Stomach (tissue), 8 donors: ENCODE measurements at regions not wholly inside any gene's neighbourhood (a gene's known extent, or its start where the extent isn't known, plus 50 kb on each side); places are given as distances from the start of the nearest gene placed in this dataset.

Experiments used
- DNase-seq, 2 donors: peaks; one replicate each; pipeline versions ENCODE4 v3.0.0 to v3.0.0-alpha.2; 2013 to 2019
- H3K27ac ChIP-seq, 5 donors: fragments of 200-600 bp in 4 of 5; sonication (generic) in 4 of 5; one replicate each; pipeline ENCODE4 v1.5.1; 2013 to 2019; ENCODE audit warnings: mild to moderate bottlenecking in 1 of 5, moderate library complexity in 1 of 5
- H3K27me3 ChIP-seq, 3 donors: fragments of 200-600 bp; sonication (generic); one replicate each; pipeline ENCODE4 v1.5.1; 2017 to 2019; ENCODE audit warnings: mixed run types in 1 of 3
- H3K36me3 ChIP-seq, 4 donors: fragments of 200-600 bp; sonication (generic); 1 replicate in 3 of 4; 2 replicates in 1 of 4; pipeline ENCODE4 v1.5.1; 2016 to 2019
- H3K4me1 ChIP-seq, 4 donors: fragments of 200-600 bp; sonication (generic); one replicate each; pipeline ENCODE4 v1.5.1; 2016 to 2019
- H3K4me3 ChIP-seq, 4 donors: fragments of 200-600 bp; sonication (generic) in 3 of 4; one replicate each; pipeline ENCODE4 v1.5.1; 2016 to 2019; ENCODE audit warnings: mild to moderate bottlenecking in 1 of 4
- H3K9me3 ChIP-seq, 4 donors: fragments of 200-600 bp; sonication (generic); one replicate each; pipeline ENCODE4 v1.5.1; 2016 to 2019
- CTCF ChIP-seq, 7 experiments: fragments of 450-650 bp in 4 of 7; fragments of 200-600 bp in 3 of 7; sonication (generic) in 3 of 7; IDR thresholded peaks; one replicate each; pipeline ENCODE4 v1.5.1; 2016 to 2019; ENCODE audit warnings: antibody characterized with exemption in 7 of 7, control low read depth in 2 of 7, mild to moderate bottlenecking in 1 of 7
- EP300 ChIP-seq: sonication (generic); formaldehyde crosslinking; IDR thresholded peaks from one replicate; pipeline ENCODE4 v1.6.1; 2017; ENCODE audit warnings: antibody characterized with exemption
- POLR2A ChIP-seq, 4 donors: fragments of 450-650 bp; IDR thresholded peaks; one replicate each; pipeline ENCODE4 v1.6.1; 2016; ENCODE audit warnings: antibody characterized with exemption in 4 of 4, control low read depth in 2 of 4, mild to moderate bottlenecking in 1 of 4, moderate library complexity in 1 of 4
- POLR2AphosphoS5 ChIP-seq, 3 donors: sonication (generic); formaldehyde crosslinking; IDR thresholded peaks; one replicate each; pipeline ENCODE4 v1.6.1; 2016; ENCODE audit warnings: antibody characterized with exemption in 3 of 3
- WGBS, 5 donors: extraction: QIAGEN DNeasy Blood & Tissue Kit in 3 of 5; methylation state at CpG; one replicate each; pipeline versions ENCODE4 v1.1.5 to v1.1.7; 2013 to 2018; 5-methylcytosine and 5-hydroxymethylcytosine counted together
- intact Hi-C: fragments of 100-400 bp; cut with DNase I; formaldehyde crosslinking; loops from one replicate; pipeline ENCODE4 v1.15.1; 2023; ENCODE audit warnings: low total_unique reads
- donor health status: healthy with polysubstance abuse.
- donor health status: Bipolar disorder and iron deficiency.
- donor health status: healthy.

GRCh38 chr6:139824864-139825263, 450.4 kb upstream of the CITED2 start:
- Histone ChIP-seq H3K9me3 (no peaks in the 10 kb centered on the region), H3K27ac (no peak overlapping the region), H3K4me1 (no peaks in the 10 kb centered on the region), H3K4me3 (no peak overlapping the region), H3K36me3 (no peaks in the 10 kb centered on the region), H3K27me3 (no peaks in the 10 kb centered on the region)
- WGBS, 5 donors = 81 to 96% (median 96%) methylated on average over 2 of the region's 2 CpGs
- TF ChIP-seq POLR2AphosphoS5 (IDR thresholded peaks at IDR 0.05) (no peak), CTCF (IDR thresholded peaks at IDR 0.05) (no peak), EP300 (no peak), POLR2A (IDR thresholded peaks at IDR 0.05) (no peak)
- DNase-seq = no peak
- intact Hi-C loops = no loop called here

- no peaks in the 10 kb centered on the region for H3K9me3 ChIP-seq
- no peaks in the 10 kb centered on the region for H3K27me3 ChIP-seq
- no peaks in the 10 kb centered on the region for H3K4me1 ChIP-seq
- intact Hi-C loops = no loop called here
- H3K4me3 ChIP-seq = no peak overlapping the region
- no peak for DNase-seq
- H3K27ac ChIP-seq = no peak overlapping the region
- no peak for TF ChIP-seq POLR2AphosphoS5 (IDR thresholded peaks at IDR 0.05)
- TF ChIP-seq CTCF (IDR thresholded peaks at IDR 0.05) = no peak
- TF ChIP-seq POLR2A (IDR thresholded peaks at IDR 0.05) = no peak
- no peaks in the 10 kb centered on the region for H3K36me3 ChIP-seq
- WGBS, 5 donors = 78 to 91% (median 80%) methylated on average over 1 of the region's 1 CpG
These were observed 449.3 kb upstream of the CITED2 start for GRCh38 chr6:139823808-139824126.

- no peak for TF ChIP-seq POLR2A (IDR thresholded peaks at IDR 0.05)
- TF ChIP-seq POLR2AphosphoS5 (IDR thresholded peaks at IDR 0.05) = no peak
- no peak for TF ChIP-seq CTCF (IDR thresholded peaks at IDR 0.05)
- TF ChIP-seq EP300 = no peak
- H3K4me3 ChIP-seq = no peak overlapping the region
- 56 to 85% (median 75%) methylated on average over 5 of the region's 5 CpGs for WGBS, 5 donors
- no peaks in the 10 kb centered on the region for H3K4me1 ChIP-seq
- DNase-seq = no peak
- intact Hi-C loops = no loop called here
- H3K9me3 ChIP-seq = no peaks in the 10 kb centered on the region
- no peaks in the 10 kb centered on the region for H3K27me3 ChIP-seq
- H3K36me3 ChIP-seq = no peaks in the 10 kb centered on the region
- no peak overlapping the region for H3K27ac ChIP-seq
These were observed 448.8 kb upstream of the CITED2 start for GRCh38 chr6:139823099-139823807.

GRCh38 chr6:139821676-139822223, 447.3 kb upstream of the CITED2 start:
- Histone ChIP-seq H3K27ac (no peak overlapping the region), H3K27me3 (no peaks in the 10 kb centered on the region), H3K4me1 (no peaks in the 10 kb centered on the region), H3K4me3 (no peak overlapping the region), H3K36me3 (no peaks in the 10 kb centered on the region), H3K9me3 (no peaks in the 10 kb centered on the region)
- TF ChIP-seq EP300 (no peak), POLR2AphosphoS5 (IDR thresholded peaks at IDR 0.05) (no peak), POLR2A (IDR thresholded peaks at IDR 0.05) (no peak), CTCF (IDR thresholded peaks at IDR 0.05) (no peak)
- intact Hi-C loops = no loop called here
- peak in 1 of 2 donors; percentile 23 for DNase-seq
- 51 to 62% (median 57%) methylated on average over 2 of the region's 2 CpGs for WGBS, 5 donors
